ENCODE measurements at regions not wholly inside any gene's neighbourhood (a gene's known extent, or its start where the extent isn't known, plus 50 kb on each side); places are given as distances from the start of the nearest gene placed in this dataset.

DNA sequence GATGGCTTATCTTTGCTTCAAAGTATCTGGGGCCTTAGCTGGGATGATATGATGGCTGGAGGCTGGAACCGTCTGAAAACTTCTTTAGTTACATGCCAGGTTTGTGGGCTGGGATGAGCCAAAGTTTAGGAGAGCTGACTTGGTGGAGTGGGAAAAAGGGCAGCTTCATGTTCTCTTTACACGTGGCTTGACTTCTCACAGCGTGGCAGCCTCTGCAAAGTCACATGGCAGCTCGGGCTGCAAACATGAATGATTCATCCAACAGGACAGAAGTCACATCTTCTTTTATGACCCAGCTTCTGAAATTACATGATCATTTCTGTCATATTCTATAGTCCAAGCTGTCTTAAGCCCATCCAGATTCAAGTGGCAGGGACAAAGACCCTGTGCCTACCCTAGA, 176.0 kb downstream of the OLFM4 start:
- no peak for DNase-seq

DNA sequence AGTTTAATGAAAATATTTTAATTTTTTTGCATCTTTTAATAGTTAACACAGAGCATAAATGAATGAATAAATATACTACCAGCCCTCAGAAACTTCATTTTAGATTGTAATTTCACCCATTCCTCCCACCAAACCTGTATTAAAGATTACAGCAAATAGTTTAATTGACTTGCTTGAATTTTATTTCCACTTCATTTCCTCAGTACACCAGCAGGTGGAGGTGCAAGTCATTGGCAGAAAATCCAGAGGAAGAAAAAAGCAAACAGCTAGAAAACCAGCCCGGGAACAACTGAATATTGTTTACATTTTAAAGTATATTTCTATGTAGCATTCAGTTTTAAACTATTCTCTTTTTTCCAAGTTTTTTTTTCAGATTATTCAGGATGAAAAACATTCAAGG, 177.8 kb downstream of the OLFM4 start:
- DNase-seq, result no peak

DNA sequence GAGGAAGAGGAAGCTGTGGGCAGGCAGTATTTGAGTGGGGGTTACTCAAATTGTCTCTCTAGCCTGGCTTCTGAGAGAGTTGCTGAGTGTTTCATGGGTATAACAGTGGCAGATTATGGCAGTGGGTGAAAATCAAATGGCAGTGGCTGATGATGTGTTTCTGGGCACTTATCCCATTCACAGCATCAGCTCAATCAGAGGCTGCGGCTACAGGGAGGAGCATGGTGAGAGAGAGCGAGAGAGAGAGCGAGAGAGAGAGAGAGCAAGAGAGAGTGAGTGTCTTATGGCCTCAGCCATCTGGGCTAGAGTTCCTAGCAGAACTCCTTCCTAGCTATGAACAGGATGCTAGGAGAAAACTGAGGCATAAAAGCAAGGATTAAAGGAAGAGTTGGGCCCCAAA, 178.9 kb downstream of the OLFM4 start:
- no peak for DNase-seq

DNA sequence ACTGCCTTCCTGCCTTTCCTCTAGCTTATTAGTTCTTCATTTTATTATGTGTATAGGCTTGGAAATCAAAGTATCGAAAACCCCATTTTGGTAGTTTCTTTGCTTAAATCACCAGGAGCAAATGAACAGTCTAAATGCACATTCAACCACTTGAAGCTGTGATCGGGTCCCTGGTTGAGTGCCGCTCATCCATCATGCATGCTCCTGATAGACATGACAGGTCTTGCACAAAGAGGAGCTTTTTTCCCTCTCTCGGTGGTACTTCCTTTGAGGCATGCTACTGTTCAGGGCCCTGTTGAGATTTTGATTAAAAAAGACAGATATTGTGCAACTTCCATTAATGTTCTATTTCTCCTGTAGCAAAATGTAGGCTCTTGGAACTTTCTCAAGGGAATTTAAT, 185.8 kb downstream of the OLFM4 start:
- no peak for DNase-seq

DNA sequence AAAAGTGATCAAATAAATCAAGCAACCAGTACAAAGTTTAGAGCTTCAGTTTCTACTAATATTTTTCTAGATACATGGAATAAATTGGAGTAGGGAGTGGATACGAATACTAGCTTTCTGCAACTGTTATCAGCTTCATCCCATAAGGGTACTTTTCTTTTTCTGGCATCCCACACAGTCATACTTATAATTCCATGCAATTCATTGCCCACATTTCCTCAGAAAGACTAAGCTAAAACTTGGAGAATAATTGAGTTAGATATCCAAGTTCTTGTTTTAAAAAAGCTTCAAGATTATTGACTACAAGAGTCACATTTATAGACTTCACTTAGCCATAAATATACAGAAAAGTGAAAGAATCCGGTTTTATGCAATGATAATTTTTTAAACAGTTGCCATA, 186.9 kb downstream of the OLFM4 start:
- no peak for DNase-seq

DNA sequence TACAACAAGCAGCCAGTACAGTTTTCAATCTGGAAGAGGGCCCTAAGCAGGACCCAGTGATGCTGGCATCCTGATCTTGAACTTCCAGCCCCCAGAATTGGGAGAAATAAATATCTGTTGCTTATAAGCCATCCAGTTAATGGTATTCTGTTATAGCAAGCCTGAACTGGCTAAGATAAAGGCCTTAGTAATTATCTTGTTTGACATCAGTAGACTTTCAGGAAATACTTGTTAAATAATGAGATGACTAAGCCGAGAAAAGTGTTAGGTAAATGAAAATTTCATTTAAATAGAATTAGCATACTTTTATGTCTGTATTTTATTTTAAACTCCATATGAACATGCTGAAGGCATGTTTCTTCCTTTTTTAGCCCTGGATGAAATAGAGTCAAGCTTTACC, 188.2 kb downstream of the OLFM4 start:
- no peak for DNase-seq

GRCh38 chr13:53217194-53217593, 188.6 kb downstream of the OLFM4 start:
- no peak for DNase-seq

DNA sequence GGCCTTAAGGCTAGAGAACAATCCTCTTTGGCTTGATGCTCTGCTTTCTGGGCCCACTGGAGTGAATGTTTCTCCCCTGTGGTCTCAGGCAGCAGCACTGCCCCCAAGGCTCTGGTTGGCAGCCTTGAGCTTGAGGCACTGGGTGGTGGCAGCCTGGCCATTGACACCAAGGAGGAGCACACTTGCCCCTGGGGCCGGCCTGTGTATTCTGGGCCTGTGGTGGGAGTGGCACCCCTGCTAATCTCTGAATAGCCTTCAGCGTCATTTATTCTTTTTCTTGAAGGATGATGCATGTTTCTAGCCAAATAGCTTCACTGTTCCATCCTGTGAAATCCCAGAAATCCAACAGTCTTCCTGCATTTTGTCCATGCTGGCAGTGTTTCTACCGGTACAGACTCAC, 191.4 kb downstream of the OLFM4 start:
- DNase-seq, result no peak

DNA sequence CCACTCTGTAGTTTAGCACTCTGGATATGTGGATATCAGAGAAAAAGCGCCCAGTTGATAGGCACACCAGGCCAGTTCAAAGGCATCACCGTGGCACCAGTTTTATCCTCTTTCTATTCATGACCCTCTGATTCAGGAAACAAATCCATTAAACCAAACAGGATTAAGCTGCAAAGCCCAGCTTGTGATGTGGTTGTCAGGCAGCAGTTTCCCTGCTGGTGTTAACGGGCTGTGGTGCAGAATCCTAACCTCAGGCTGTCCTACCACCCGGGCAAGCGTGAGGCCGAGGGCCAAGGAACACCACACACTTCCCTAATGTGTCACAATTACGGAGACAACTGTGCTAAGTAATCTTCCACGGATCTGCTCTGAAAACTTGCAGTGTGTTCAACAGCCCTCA, 209.1 kb downstream of the OLFM4 start:
- DNase-seq, result no peak

- DNase-seq, result no peak
Measured at GRCh38 chr13:53238261-53238660, 209.6 kb downstream of the OLFM4 start.

DNA sequence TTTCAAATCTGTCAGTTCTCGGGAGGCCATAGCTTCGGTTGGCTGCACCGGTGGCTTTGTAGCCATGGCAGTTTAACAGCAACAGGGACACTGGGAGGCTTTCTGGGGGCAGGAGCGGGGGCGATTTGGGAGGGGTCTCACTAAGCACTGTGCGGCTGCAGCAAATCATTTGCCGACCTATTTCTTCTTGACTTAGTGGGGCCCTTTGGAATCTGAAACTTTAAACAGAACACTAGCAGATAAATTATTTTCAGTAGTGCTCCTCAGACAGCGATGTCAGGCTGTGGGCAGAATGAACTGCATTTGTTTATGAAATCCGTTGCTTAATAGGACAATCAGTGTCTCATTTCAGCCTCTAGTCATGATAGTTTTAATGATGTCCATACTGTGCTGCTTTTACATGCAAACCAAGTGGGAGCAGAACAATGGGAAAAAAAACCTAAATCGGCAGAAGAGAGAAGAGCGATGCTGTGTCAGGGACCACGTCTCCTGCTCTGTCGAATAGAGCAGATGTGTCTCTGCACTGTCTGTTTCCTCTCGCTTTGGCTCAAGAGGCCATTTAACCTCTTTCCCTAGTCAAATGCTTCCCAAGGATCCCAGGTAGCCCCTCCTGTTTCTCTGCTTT, 211.9 kb downstream of the OLFM4 start:
- no peak for DNase-seq

DNA sequence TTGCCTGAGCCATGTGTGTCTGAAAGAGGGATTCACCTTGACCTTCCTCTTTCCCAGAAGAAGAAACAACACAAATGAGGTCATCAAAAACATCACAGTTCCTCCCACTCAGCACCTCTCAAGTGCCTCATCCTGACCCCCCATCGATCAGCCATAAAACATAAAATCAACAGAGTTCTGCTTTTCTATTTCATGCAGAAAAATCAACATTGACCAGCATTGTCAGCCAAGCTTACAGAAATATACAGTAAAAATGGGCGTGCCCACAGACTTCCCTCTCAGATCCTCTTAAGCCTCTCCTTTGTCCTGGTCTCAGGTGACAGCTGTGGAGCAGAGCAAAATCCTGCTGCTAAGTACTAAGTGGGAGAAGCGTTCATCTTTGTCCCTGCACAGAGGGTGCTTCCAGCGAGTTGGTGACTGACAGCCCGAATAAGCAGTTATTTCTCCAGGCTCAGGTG, 213.3 kb downstream of the OLFM4 start:
- no peak for DNase-seq

GRCh38 chr13:53249236-53249635, 220.6 kb downstream of the OLFM4 start:
- DNase-seq, result no peak

DNA sequence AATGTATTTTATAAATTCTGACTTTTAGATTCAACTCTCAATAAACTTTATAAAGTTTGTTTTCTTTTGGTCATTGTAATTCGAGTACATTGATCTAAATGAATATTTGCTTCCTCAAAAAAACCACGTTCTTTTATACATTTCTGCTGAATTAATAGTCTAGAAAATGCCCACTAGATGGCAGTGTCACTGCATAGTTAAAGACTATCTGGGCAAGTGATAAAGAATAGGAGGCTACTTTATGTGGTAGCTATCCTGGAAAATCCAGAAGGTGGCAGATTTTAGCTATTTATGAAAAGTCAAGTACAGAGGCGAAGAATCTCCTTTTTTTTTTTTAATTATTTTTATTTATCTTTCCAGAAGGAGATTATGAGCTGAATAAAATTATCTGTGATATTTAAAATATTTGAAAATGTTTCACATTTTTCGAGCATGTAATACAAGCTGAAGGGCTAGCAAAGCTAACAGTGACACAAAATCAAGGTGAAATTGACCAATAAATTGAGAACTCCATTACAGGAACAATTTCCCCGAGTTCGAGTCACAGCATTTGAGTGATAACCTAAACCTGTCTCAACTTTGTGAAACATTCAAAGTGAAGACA, 221.8 kb downstream of the OLFM4 start:
- peak; percentile 89 for DNase-seq

DNA sequence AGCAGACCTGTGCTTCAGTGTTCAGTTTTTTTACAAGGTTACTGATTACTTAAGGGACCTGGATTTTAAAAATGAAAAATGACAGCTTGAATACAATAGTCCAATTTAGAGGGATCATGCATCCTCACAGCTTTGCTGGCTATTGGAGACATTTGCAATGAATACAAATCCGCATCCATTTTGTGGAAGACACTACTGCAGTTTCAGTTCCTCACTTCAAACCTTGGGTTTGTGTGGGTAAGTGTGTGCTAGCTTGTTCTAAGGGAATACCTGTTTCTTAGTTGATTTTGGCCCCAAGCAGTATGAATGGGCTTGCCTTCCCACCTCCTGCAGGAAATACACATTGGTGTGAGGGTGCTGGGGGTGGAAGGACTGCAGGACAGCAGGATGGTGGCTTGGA, 222.4 kb downstream of the OLFM4 start:
- DNase-seq, result no peak

- DNase-seq, result no peak
Measured at GRCh38 chr13:53254500-53254899, 225.9 kb downstream of the OLFM4 start.

DNA sequence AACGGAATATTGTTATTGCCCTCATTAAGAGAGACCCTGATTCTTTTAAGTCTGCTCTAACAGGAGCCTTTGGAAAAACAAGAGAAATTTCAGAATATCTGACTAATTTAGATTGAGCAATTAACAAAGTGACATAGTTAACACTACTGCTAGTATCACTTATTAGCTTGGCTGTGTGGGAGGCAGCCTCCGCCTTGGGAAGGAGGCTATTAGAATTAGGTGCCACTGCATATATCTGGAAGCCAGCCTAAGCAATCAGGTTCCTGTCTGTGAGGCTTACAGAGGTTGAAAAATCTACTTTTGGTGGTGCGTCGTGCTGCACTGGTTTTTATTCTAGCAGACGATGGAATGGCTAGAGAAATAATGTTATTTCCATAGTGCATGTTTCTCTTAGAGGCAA, 227.2 kb downstream of the OLFM4 start:
- no peak for DNase-seq

DNA sequence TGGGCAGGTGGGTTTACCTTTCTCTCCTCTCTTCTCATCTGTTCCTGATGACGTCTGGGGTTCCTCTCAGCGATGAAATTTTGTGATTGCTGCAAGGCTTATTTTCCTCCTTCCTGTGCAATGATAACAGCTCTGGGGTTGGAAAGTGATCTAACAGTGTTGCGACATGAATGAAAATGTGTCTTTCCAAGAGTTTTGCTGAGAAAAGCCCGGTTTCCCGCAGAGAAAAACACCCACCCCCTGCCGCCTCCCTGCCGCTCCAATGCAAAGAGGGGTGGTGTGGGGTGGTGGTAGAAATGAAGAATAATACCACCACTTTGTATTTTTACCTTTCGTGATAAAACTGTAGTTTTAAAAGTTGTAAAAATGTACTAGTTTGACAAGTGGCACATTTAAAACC, 232.0 kb downstream of the OLFM4 start:
- no peak for DNase-seq

DNA sequence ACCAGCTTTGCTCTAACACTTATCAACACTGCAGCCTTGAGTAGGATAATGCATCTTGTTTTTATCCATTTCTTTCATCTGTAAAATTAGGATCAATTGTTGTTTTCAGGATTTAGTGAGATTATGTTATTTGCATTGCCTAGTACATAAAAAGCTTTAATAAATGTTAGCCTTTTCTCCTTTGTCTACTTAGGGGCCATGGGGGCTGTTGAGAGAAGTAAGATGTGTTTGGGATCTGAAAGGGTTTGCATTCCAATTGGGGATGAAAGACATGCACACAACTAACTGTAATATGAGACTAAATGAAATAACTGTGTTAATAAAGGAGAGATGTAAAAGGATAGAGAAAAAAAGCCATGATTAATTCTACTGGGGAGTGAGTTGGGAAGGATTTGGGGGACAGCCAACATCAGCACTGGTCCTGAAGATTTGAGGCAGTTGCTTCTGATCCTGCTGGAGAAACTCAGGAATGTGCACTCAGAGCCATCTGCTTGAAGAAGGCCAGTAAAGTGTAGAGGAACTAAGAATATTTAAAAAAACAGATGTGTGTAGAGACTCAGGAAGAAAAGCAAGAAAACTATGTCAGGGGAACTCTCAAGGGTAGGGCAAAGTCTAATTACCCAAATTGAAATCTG, 236.3 kb downstream of the OLFM4 start:
- no peak for DNase-seq

GRCh38 chr13:53266757-53267156, 238.1 kb downstream of the OLFM4 start:
- DNase-seq, result no peak

- no peak for DNase-seq
Measured at GRCh38 chr13:53269634-53270033, 241.0 kb downstream of the OLFM4 start.

DNA sequence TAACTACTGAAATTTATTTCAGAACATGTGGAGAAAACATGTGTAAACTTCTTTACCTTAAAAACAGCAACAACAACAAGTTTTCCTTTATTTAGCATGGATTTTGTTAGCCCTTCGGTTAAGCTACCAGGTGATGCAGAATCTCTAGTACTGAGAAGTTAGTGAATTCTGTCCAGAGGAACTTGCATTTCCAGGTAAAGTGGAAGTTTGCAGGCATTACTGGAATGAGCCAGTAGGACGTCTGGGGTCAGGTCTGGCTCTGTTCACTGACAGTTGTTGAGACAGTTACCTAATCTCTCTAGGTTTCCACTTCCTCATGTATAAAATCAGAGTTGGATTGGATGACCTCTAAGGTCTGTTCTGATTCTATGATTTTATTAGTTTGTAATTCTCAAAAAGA, 244.3 kb downstream of the OLFM4 start:
- no peak for DNase-seq

GRCh38 chr13:53276265-53276664, 247.7 kb downstream of the OLFM4 start:
- no peak for DNase-seq

- no peak for DNase-seq
Measured at GRCh38 chr13:53281677-53282076, 253.1 kb downstream of the OLFM4 start.

Data from skin of body (tissue), 1 donor.